ENCODE measurements at regions not wholly inside any gene's neighbourhood (a gene's known extent, or its start where the extent isn't known, plus 50 kb on each side); places are given as distances from the start of the nearest gene placed in this dataset.

DNA sequence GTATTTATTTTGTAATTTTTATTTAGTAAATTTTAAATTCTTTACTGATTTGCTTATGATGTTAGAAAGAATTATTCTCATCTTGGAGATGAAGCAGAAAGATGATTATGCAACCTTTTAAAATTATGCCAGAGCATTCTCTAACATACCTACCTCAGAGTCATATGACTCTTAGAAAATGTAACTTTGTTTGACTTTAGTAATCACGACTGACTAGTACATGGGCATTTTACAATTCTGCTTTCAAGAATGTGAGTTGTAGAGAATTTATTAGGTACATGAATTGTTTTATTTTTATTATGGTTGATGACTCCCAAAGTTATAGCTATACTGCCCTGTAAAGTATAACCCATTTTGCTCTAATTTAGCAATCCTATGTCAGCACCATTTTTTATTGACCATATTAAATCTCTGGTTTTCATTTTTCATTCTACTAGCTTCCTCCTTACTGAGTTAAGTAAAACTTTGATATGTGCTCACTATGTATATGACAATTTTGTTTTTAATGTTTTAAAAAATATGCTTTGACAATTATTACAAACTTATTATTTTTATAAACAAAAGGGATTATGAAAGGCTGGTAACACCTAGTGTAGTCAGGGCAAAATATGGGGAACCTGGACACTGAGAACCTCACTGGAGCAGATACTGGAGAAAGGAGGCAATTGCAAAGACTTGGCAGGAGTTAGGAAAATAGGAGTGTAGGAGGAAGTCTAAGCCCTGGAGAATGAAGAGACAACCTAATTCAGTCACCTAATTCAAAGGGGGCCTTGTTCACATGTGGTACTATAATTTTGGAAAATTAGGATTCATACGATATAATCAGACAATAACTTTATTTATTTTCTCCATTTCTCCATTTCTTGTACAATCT, 249.7 kb upstream of the DAB2 start:
- TF ChIP-seq, protein P1, sequence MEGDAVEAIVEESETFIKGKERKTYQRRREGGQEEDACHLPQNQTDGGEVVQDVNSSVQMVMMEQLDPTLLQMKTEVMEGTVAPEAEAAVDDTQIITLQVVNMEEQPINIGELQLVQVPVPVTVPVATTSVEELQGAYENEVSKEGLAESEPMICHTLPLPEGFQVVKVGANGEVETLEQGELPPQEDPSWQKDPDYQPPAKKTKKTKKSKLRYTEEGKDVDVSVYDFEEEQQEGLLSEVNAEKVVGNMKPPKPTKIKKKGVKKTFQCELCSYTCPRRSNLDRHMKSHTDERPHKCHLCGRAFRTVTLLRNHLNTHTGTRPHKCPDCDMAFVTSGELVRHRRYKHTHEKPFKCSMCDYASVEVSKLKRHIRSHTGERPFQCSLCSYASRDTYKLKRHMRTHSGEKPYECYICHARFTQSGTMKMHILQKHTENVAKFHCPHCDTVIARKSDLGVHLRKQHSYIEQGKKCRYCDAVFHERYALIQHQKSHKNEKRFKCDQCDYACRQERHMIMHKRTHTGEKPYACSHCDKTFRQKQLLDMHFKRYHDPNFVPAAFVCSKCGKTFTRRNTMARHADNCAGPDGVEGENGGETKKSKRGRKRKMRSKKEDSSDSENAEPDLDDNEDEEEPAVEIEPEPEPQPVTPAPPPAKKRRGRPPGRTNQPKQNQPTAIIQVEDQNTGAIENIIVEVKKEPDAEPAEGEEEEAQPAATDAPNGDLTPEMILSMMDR (IDR thresholded peaks at IDR 0.05; ENCODE audit: low read depth, low read length), result no peak
- TF ChIP-seq EZH2phosphoT487 (IDR thresholded peaks at IDR 0.05; ENCODE audit: low read depth), result no peak

Measured in OCI-LY3 (cell line).